Uterus (tissue), 2 donors: ENCODE measurements at regions not wholly inside any gene's neighbourhood (a gene's known extent, or its start where the extent isn't known, plus 50 kb on each side); places are given as distances from the start of the nearest gene placed in this dataset.

Experiments
- POLR2A ChIP-seq, 2 donors: fragments of 450-650 bp; IDR thresholded peaks; one replicate each; pipeline ENCODE4 v1.6.1; 2016; ENCODE audit warnings: antibody characterized with exemption in 2 of 2, mild to moderate bottlenecking in 1 of 2, moderate library complexity in 1 of 2
- TF ChIP-seq, protein P1 (sequence below), 4 experiments: fragments of 200-600 bp in 2 of 4; fragments of 450-650 bp in 2 of 4; sonication (generic) in 2 of 4; IDR thresholded peaks; one replicate each; pipeline ENCODE4 v1.5.1; 2016 to 2019; ENCODE audit warnings: antibody characterized with exemption in 4 of 4, mild to moderate bottlenecking in 2 of 4, moderate library complexity in 1 of 4

DNA sequence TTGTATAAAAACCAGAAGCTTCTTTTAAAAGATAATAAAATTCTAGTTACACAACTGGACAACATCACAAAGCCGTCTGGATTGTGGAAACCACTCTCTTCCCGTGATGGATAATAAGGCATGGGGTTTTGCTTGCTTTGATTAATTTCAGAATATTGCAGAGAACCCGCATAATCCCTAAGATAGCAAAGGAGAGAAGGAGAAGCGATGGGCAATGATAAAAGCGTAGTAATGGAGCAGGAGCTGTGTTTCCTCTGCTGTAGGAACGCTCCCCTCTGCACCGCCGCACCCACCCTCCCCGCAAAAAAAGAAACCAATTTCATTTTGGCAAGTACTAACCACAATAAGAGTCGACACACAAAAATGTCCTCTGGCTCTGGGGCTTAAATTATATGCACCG is 340.9 kb upstream of the PSMD7 start:
- TF ChIP-seq, protein P1, sequence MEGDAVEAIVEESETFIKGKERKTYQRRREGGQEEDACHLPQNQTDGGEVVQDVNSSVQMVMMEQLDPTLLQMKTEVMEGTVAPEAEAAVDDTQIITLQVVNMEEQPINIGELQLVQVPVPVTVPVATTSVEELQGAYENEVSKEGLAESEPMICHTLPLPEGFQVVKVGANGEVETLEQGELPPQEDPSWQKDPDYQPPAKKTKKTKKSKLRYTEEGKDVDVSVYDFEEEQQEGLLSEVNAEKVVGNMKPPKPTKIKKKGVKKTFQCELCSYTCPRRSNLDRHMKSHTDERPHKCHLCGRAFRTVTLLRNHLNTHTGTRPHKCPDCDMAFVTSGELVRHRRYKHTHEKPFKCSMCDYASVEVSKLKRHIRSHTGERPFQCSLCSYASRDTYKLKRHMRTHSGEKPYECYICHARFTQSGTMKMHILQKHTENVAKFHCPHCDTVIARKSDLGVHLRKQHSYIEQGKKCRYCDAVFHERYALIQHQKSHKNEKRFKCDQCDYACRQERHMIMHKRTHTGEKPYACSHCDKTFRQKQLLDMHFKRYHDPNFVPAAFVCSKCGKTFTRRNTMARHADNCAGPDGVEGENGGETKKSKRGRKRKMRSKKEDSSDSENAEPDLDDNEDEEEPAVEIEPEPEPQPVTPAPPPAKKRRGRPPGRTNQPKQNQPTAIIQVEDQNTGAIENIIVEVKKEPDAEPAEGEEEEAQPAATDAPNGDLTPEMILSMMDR (IDR thresholded peaks at IDR 0.05): no peak
- no peak for TF ChIP-seq POLR2A (IDR thresholded peaks at IDR 0.05)
